ENCODE measurements at regions not wholly inside any gene's neighbourhood (a gene's known extent, or its start where the extent isn't known, plus 50 kb on each side); places are given as distances from the start of the nearest gene placed in this dataset.
"Not testable (repeated sequence)": the region's sequence is repeated elsewhere in the genome, so short reads cannot be mapped to it uniquely, and the experiment has no call there.

DNA sequence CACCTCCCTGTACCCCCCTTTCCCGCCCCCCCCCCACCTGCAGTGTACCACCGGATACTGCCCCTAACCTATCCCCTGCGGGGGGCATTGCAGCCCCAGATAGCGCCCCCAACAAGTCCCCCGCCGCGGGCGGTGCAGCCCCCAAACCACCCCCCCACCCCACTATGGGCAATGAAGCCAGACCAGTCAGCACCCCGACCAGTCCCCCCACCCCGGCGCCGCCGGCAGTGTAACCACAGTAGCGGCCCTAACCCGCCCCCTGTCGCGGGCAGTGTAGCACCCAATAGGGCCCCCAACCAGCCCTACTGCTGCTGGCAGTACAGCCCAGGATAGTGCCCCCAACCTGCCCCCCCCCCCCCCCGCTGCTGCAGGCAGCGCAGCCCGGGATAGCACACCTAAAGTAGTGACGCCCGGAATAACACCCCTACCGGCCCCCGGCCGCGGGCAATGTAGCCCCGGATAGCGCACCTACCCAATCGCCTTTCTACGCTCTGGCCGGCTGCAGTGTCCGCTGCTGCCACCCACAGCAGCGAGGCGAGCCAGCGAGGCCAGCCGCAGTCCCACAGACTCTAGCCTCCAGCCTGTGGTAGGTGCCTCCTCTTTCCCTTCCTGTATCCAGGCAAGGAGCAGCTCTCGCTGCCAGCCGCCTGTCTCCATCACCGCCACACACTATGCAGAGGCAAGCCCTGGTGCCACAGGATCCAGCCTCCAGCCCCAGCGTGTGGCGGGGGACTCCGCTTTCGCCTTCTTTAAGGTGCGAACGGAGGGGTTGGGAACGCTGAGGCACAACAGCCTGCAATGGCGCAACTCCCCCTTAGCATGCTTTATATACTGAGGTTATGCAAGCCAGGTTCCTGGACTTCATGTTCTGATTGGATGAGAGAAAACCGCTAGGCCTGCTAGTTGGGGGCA lies 229.3 kb downstream of the LIPI start:
- TF ChIP-seq, protein P1, sequence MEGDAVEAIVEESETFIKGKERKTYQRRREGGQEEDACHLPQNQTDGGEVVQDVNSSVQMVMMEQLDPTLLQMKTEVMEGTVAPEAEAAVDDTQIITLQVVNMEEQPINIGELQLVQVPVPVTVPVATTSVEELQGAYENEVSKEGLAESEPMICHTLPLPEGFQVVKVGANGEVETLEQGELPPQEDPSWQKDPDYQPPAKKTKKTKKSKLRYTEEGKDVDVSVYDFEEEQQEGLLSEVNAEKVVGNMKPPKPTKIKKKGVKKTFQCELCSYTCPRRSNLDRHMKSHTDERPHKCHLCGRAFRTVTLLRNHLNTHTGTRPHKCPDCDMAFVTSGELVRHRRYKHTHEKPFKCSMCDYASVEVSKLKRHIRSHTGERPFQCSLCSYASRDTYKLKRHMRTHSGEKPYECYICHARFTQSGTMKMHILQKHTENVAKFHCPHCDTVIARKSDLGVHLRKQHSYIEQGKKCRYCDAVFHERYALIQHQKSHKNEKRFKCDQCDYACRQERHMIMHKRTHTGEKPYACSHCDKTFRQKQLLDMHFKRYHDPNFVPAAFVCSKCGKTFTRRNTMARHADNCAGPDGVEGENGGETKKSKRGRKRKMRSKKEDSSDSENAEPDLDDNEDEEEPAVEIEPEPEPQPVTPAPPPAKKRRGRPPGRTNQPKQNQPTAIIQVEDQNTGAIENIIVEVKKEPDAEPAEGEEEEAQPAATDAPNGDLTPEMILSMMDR (IDR thresholded peaks at IDR 0.05; ENCODE audit: low read depth, low read length, poor library complexity, severe bottlenecking): not testable (repeated sequence)
- TF ChIP-seq EZH2phosphoT487 (IDR thresholded peaks at IDR 0.05; ENCODE audit: borderline replicate concordance, low read length): not testable (repeated sequence)
